ENCODE measurements at regions not wholly inside any gene's neighbourhood (a gene's known extent, or its start where the extent isn't known, plus 50 kb on each side); places are given as distances from the start of the nearest gene placed in this dataset.
"Not testable (repeated sequence)": the region's sequence is repeated elsewhere in the genome, so short reads cannot be mapped to it uniquely, and the experiment has no call there.

DNA sequence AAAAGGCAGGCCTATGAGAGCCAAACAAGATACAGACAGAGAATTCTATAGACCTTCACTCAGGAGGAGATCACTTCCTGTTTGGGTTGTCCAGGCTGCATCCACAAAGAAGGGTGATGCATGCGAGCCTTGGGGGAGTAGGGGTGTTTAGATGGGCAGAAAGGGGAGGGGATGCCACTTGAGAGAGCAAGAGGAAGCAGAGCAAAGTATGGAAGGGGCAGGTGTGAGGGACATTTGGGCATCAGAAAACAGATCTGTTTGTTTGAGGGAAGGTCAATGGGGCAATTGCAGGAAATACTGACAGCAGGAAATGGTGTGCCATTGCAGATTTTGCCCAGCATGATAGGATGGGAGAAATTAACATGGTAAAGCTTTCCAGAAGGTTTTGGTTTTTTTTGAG, 146.4 kb upstream of the FOXN3 start:
- Mint-ChIP-seq H3K4me3 (ENCODE audit: unreplicated experiment) (no peak overlapping the region), H3K27me3 (ENCODE audit: unreplicated experiment) (no peaks in the 10 kb centered on the region), H3K4me1 (ENCODE audit: low read depth, unreplicated experiment) (peaks cover 5% of the 10 kb centered on the region), H3K36me3 (ENCODE audit: unreplicated experiment) (no peaks in the 10 kb centered on the region), H3K9me3 (ENCODE audit: unreplicated experiment) (peaks cover 2% of the 10 kb centered on the region), H3K27ac (ENCODE audit: unreplicated experiment) (no peak overlapping the region)
- TF ChIP-seq, protein P1, sequence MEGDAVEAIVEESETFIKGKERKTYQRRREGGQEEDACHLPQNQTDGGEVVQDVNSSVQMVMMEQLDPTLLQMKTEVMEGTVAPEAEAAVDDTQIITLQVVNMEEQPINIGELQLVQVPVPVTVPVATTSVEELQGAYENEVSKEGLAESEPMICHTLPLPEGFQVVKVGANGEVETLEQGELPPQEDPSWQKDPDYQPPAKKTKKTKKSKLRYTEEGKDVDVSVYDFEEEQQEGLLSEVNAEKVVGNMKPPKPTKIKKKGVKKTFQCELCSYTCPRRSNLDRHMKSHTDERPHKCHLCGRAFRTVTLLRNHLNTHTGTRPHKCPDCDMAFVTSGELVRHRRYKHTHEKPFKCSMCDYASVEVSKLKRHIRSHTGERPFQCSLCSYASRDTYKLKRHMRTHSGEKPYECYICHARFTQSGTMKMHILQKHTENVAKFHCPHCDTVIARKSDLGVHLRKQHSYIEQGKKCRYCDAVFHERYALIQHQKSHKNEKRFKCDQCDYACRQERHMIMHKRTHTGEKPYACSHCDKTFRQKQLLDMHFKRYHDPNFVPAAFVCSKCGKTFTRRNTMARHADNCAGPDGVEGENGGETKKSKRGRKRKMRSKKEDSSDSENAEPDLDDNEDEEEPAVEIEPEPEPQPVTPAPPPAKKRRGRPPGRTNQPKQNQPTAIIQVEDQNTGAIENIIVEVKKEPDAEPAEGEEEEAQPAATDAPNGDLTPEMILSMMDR (IDR thresholded peaks at IDR 0.05; ENCODE audit: partially characterized antibody, unreplicated experiment) = no peak
- no peak for DNase-seq

DNA sequence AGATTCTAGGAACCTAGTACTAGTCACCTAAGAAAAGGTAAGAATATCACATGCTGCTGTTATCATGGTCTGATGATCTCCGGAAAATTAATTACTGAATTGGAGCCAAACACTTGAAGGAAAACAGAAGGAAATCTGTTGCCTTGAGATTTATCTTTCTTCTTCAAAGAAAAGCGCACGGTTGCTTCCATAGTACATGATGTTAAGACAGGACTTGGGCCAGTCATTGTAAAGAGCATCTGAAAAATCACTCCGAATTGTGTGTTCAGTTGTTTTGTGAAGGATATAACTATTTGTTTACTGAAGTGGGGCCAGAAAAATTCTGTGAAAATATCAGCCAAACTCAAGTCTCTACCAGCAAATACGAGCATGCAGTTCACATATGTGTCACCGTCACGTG, 134.9 kb upstream of the FOXN3 start:
- Mint-ChIP-seq H3K27me3 (ENCODE audit: unreplicated experiment) (no peaks in the 10 kb centered on the region), H3K27ac (ENCODE audit: unreplicated experiment) (peak overlapping the region; percentile 41), H3K4me3 (ENCODE audit: unreplicated experiment) (no peak overlapping the region), H3K4me1 (ENCODE audit: low read depth, unreplicated experiment) (peaks cover 29% of the 10 kb centered on the region), H3K36me3 (ENCODE audit: unreplicated experiment) (peaks cover 4% of the 10 kb centered on the region), H3K9me3 (ENCODE audit: unreplicated experiment) (peaks cover 10% of the 10 kb centered on the region)
- no peak for DNase-seq
- TF ChIP-seq, protein P1 (IDR thresholded peaks at IDR 0.05; ENCODE audit: partially characterized antibody, unreplicated experiment) = no peak

DNA sequence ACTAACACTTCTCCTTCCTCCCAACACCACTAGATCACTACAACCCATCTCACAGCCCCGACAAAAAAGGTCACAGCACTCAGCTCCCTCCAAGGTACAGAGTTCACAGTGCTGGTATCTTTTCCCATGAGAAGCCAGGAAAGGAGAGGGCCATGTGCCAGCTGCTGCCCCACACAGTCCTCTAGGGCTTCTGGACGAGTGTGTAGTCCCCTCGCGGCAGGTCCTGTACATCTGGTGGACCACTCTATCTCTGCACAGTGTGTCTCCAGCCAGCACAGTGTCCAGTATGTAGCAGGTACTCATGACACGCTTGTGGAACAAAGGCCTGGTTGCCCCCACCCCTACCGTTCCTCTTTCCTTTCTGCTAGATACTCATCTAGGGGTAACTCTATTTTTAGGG, 134.4 kb upstream of the FOXN3 start:
- peaks cover 10% of the 10 kb centered on the region for H3K9me3 Mint-ChIP-seq (ENCODE audit: unreplicated experiment)
- H3K36me3 Mint-ChIP-seq (ENCODE audit: unreplicated experiment) = peaks cover 4% of the 10 kb centered on the region
- H3K4me3 Mint-ChIP-seq (ENCODE audit: unreplicated experiment) = no peak overlapping the region
- TF ChIP-seq, protein P1 (IDR thresholded peaks at IDR 0.05; ENCODE audit: partially characterized antibody, unreplicated experiment) = no peak
- no peaks in the 10 kb centered on the region for H3K27me3 Mint-ChIP-seq (ENCODE audit: unreplicated experiment)
- H3K27ac Mint-ChIP-seq (ENCODE audit: unreplicated experiment) = peak overlapping the region; percentile 41
- peaks cover 29% of the 10 kb centered on the region for H3K4me1 Mint-ChIP-seq (ENCODE audit: low read depth, unreplicated experiment)
- DNase-seq = peak; percentile 36

DNA sequence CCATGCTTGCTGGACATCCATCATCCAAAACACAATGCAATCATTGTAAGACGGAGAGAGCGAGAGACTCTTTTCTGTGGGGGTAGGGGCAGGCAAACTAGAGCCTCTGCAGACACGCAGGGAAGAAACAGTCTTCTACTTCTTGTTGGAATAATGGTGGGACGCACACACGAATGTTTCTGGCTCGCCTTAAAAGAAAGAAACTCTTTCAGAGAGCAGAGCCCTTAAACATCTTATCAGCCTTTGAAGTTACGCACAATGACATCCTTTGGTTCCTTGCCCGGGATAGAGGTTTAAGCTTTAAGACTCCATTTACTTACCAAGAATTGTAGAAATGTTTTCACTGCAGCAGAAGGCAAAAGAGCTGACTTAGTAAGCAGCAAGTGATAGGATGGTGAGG, 133.8 kb upstream of the FOXN3 start:
- Mint-ChIP-seq H3K27me3 (ENCODE audit: unreplicated experiment) (no peaks in the 10 kb centered on the region), H3K9me3 (ENCODE audit: unreplicated experiment) (peaks cover 10% of the 10 kb centered on the region), H3K4me3 (ENCODE audit: unreplicated experiment) (no peak overlapping the region), H3K36me3 (ENCODE audit: unreplicated experiment) (peaks cover 4% of the 10 kb centered on the region), H3K4me1 (ENCODE audit: low read depth, unreplicated experiment) (peaks cover 29% of the 10 kb centered on the region), H3K27ac (ENCODE audit: unreplicated experiment) (no peak overlapping the region)
- no peak for DNase-seq
- TF ChIP-seq, protein P1 (IDR thresholded peaks at IDR 0.05; ENCODE audit: partially characterized antibody, unreplicated experiment) = no peak

DNA sequence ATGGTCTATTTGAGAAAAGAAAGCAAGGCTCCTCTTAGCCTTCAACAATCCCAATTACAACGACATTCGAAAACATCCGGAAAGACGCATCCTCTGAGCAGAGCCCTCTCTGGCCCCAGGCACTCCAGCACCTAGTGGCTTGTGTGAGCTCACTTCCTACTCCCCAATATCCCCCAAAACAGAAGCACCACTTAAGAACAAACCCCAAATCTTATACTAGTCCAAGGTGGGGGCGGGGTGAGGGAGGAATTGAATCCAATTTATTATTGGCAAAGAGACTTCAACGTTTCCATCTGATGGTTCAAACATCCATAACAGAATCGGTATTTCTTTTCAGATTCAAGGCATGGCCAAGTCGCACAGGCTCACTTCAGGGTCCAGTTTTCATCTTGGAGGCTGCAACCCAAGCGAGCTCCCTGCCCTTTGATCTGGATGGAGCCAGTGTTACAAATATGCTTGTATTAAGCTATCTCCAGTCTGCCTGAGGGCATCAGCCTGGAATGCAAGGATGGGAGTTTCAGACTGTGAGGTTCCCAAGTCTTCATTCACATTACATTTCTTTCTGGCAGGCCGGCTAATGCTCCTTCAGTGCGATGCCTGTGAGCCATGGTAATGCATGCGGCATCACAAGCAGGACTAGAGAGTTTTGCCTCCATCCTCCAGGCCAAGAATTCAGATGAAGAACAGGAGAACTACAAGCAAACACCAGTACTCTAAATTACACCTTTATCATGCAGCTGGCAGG, 132.5 kb upstream of the FOXN3 start:
- H3K4me1 Mint-ChIP-seq (ENCODE audit: low read depth, unreplicated experiment) = peaks cover 29% of the 10 kb centered on the region
- H3K9me3 Mint-ChIP-seq (ENCODE audit: unreplicated experiment) = peaks cover 6% of the 10 kb centered on the region
- TF ChIP-seq, protein P1 (IDR thresholded peaks at IDR 0.05; ENCODE audit: partially characterized antibody, unreplicated experiment) = no peak
- peaks cover 2% of the 10 kb centered on the region for H3K27me3 Mint-ChIP-seq (ENCODE audit: unreplicated experiment)
- H3K36me3 Mint-ChIP-seq (ENCODE audit: unreplicated experiment) = peaks cover 4% of the 10 kb centered on the region
- H3K4me3 Mint-ChIP-seq (ENCODE audit: unreplicated experiment) = no peak overlapping the region
- no peak overlapping the region for H3K27ac Mint-ChIP-seq (ENCODE audit: unreplicated experiment)
- no peak for DNase-seq

DNA sequence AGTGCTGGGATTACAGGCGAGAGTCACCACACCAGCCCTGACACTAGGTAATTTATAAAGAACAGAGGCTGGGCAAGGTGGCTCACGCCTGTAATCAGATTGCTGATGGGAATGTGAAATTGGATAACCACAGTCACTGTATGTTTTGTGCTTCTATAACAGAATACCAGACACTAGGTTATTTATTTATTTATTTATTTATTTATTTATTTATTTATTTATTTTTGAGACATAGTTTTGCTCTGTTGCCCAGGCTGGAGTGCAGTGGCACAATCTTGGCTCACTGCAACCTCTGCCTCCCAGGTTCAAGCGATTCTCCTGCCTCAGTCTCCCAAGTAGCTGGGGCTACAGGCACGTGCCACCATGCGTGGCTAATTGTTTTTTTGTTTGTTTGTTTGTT, 130.0 kb upstream of the FOXN3 start:
- H3K4me3 Mint-ChIP-seq (ENCODE audit: unreplicated experiment); H3K36me3 Mint-ChIP-seq (ENCODE audit: unreplicated experiment); H3K9me3 Mint-ChIP-seq (ENCODE audit: unreplicated experiment); DNase-seq; H3K27me3 Mint-ChIP-seq (ENCODE audit: unreplicated experiment); H3K27ac Mint-ChIP-seq (ENCODE audit: unreplicated experiment): not testable (repeated sequence)
- H3K4me1 Mint-ChIP-seq (ENCODE audit: low read depth, unreplicated experiment) = peaks cover 42% of the 10 kb centered on the region

Measured in glutamatergic neuron (in vitro differentiated cells).